ENCODE measurements at regions not wholly inside any gene's neighbourhood (a gene's known extent, or its start where the extent isn't known, plus 50 kb on each side); places are given as distances from the start of the nearest gene placed in this dataset.

DNA sequence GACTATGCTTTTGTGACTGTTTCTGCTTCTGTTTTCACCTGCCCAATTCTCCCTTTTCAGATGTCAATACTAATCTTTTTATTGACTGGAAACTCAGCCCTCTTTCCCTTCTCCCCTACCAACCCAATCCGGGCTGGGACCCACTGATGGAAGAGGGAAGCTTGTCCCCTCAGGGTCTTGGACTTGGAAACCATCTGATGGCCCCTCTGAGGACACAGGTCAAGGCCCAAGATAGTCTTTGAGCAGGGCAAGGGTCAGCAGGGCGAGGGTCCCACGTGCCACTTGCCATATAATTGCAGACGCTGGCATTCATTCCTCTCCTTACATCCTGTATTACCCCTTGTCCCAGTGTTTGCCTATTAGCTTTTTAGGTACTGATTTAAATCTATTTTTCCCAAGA, 678.2 kb upstream of the FANCL start:
- Histone ChIP-seq H3K4me1 (replicated peaks; ENCODE audit: insufficient read depth) (no peaks in the 10 kb centered on the region), H3K4me3 (no peak overlapping the region), H3F3A (ENCODE audit: insufficient read depth, low read depth) (no peaks in the 10 kb centered on the region), H3K36me3 (ENCODE audit: low read depth) (no peaks in the 10 kb centered on the region), H3K9me3 (ENCODE audit: insufficient read depth, low read depth) (no peaks in the 10 kb centered on the region), H3K79me2 (ENCODE audit: low read depth) (no peaks in the 10 kb centered on the region), H3K4me2 (no peak overlapping the region), H2AFZ (no peak overlapping the region), H3K27me3 (ENCODE audit: insufficient read depth, low read depth) (peaks cover 13% of the 10 kb centered on the region; the same call in 1 of the 2 replicates), H3K27ac (no peak overlapping the region), H4K20me1 (ENCODE audit: insufficient read depth) (0 out of 2 replicates have a peak, but pooled peaks cover 3% of the 10 kb centered on the region), H3K9me2 (ENCODE audit: insufficient read depth) (no peaks in the 10 kb centered on the region)
- DNase-seq, result no peak
- no peak for TF ChIP-seq EZH2 (IDR thresholded peaks at IDR 0.05; ENCODE audit: low read depth)
- TF ChIP-seq, protein P1, sequence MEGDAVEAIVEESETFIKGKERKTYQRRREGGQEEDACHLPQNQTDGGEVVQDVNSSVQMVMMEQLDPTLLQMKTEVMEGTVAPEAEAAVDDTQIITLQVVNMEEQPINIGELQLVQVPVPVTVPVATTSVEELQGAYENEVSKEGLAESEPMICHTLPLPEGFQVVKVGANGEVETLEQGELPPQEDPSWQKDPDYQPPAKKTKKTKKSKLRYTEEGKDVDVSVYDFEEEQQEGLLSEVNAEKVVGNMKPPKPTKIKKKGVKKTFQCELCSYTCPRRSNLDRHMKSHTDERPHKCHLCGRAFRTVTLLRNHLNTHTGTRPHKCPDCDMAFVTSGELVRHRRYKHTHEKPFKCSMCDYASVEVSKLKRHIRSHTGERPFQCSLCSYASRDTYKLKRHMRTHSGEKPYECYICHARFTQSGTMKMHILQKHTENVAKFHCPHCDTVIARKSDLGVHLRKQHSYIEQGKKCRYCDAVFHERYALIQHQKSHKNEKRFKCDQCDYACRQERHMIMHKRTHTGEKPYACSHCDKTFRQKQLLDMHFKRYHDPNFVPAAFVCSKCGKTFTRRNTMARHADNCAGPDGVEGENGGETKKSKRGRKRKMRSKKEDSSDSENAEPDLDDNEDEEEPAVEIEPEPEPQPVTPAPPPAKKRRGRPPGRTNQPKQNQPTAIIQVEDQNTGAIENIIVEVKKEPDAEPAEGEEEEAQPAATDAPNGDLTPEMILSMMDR (conservative IDR thresholded peaks at IDR 0.05), result no peak
- no TSS peak for BruUV-seq (replicated peaks)
- ChIA-PET CTCF (no interaction called here), POLR2A (ENCODE audit: unreplicated experiment) (no interaction called here)
- intact Hi-C loops (cut with micrococcal nuclease; ENCODE audit: unreplicated experiment), result no loop called here

DNA sequence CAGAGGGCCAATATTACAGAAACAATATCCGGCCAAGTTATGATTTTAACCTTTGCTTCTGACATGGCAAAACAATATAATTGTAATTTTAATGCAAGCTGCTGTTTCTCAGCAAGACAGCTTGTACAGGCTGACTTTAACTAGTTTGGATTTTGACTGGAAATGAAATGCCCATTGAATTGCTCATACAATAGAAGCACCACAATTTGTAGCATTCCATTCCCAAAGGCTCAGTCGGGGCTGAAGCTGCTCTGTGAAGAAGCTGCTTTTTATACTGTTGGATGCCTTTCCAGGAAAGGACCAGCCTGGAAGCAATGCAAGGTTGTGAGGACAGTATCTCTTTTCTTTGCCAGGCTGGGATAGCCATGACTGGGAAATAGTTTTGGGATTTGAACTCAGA, 677.0 kb upstream of the FANCL start:
- Histone ChIP-seq H3K27ac (no peak overlapping the region), H3K4me3 (no peak overlapping the region), H2AFZ (no peak overlapping the region), H3K79me2 (ENCODE audit: low read depth) (no peaks in the 10 kb centered on the region), H4K20me1 (ENCODE audit: insufficient read depth) (0 out of 2 replicates have a peak, but pooled peaks cover 3% of the 10 kb centered on the region), H3K27me3 (ENCODE audit: insufficient read depth, low read depth) (peaks cover 13% of the 10 kb centered on the region; the same call in 1 of the 2 replicates), H3F3A (ENCODE audit: insufficient read depth, low read depth) (no peaks in the 10 kb centered on the region), H3K9me2 (ENCODE audit: insufficient read depth) (no peaks in the 10 kb centered on the region), H3K36me3 (ENCODE audit: low read depth) (no peaks in the 10 kb centered on the region), H3K4me1 (replicated peaks; ENCODE audit: insufficient read depth) (no peaks in the 10 kb centered on the region), H3K4me2 (no peak overlapping the region), H3K9me3 (ENCODE audit: insufficient read depth, low read depth) (no peaks in the 10 kb centered on the region)
- no peak for DNase-seq
- no TSS peak for BruUV-seq (replicated peaks)
- TF ChIP-seq EZH2 (IDR thresholded peaks at IDR 0.05; ENCODE audit: low read depth), result no peak
- CTCF ChIA-PET, result no interaction called here
- POLR2A ChIA-PET (ENCODE audit: unreplicated experiment), result no interaction called here
- intact Hi-C loops (cut with micrococcal nuclease; ENCODE audit: unreplicated experiment), result no loop called here

DNA sequence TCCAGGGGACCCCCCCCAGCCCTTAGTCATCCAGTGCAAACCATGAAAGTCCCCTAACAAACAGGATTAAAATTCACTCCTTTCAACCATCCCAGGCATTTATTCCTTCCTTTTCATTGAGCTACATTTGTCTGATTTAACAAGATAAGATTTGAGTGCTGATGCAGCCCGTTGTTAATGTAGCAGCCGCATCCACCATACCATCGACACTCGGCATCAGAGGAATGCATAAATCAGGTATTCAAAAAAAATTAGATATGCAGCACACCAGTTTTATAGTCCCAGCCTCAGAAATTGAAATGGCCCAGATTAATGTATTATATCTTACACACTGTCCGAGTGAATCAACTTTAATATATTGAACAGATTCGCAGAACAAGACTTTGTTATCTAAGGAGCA, 676.5 kb upstream of the FANCL start:
- H3K79me2 ChIP-seq (ENCODE audit: low read depth), result no peaks in the 10 kb centered on the region
- H3K9me2 ChIP-seq (ENCODE audit: insufficient read depth), result no peaks in the 10 kb centered on the region
- H3K4me1 ChIP-seq (replicated peaks; ENCODE audit: insufficient read depth), result no peaks in the 10 kb centered on the region
- H3K9me3 ChIP-seq (ENCODE audit: insufficient read depth, low read depth), result no peaks in the 10 kb centered on the region
- H3K27ac ChIP-seq, result no peak overlapping the region
- 0 out of 2 replicates have a peak, but pooled peaks cover 3% of the 10 kb centered on the region for H4K20me1 ChIP-seq (ENCODE audit: insufficient read depth)
- CTCF ChIA-PET, result no interaction called here
- H3K27me3 ChIP-seq (ENCODE audit: insufficient read depth, low read depth), result peaks cover 13% of the 10 kb centered on the region; the same call in 1 of the 2 replicates
- no peak overlapping the region for H2AFZ ChIP-seq
- H3K36me3 ChIP-seq (ENCODE audit: low read depth), result no peaks in the 10 kb centered on the region
- no peaks in the 10 kb centered on the region for H3F3A ChIP-seq (ENCODE audit: insufficient read depth, low read depth)
- H3K4me3 ChIP-seq, result no peak overlapping the region
- POLR2A ChIA-PET (ENCODE audit: unreplicated experiment), result no interaction called here
- intact Hi-C loops (cut with micrococcal nuclease; ENCODE audit: unreplicated experiment), result no loop called here
- no peak overlapping the region for H3K4me2 ChIP-seq
- TF ChIP-seq EZH2 (IDR thresholded peaks at IDR 0.05; ENCODE audit: low read depth), result no peak
- TF ChIP-seq, protein P1 (conservative IDR thresholded peaks at IDR 0.05), result no peak
- no TSS peak for BruUV-seq (replicated peaks)
- no peak for DNase-seq

- ChIA-PET CTCF (no interaction called here), POLR2A (ENCODE audit: unreplicated experiment) (no interaction called here)
- Histone ChIP-seq H3K9me3 (ENCODE audit: insufficient read depth, low read depth) (no peaks in the 10 kb centered on the region), H3K4me2 (no peak overlapping the region), H3K4me3 (no peak overlapping the region), H3K27me3 (ENCODE audit: insufficient read depth, low read depth) (peaks cover 16% of the 10 kb centered on the region; the same call in 1 of the 2 replicates), H3K27ac (no peak overlapping the region), H3K4me1 (replicated peaks; ENCODE audit: insufficient read depth) (no peaks in the 10 kb centered on the region), H3K79me2 (ENCODE audit: low read depth) (no peaks in the 10 kb centered on the region), H2AFZ (no peak overlapping the region), H4K20me1 (ENCODE audit: insufficient read depth) (0 out of 2 replicates have a peak, but pooled peaks cover 3% of the 10 kb centered on the region), H3K9me2 (ENCODE audit: insufficient read depth) (no peaks in the 10 kb centered on the region), H3K36me3 (ENCODE audit: low read depth) (no peaks in the 10 kb centered on the region), H3F3A (ENCODE audit: insufficient read depth, low read depth) (no peaks in the 10 kb centered on the region)
- no peak for DNase-seq
- TF ChIP-seq, protein P1 (conservative IDR thresholded peaks at IDR 0.05), result no peak
- no peak for TF ChIP-seq EZH2 (IDR thresholded peaks at IDR 0.05; ENCODE audit: low read depth)
- intact Hi-C loops (cut with micrococcal nuclease; ENCODE audit: unreplicated experiment), result no loop called here
- BruUV-seq (replicated peaks), result no TSS peak
Observed at GRCh38 chr2:58916063-58916462, 674.9 kb upstream of the FANCL start.

All from PC-9 (cell line).